HG02763 (cell line): ENCODE measurements at regions not wholly inside any gene's neighbourhood (a gene's known extent, or its start where the extent isn't known, plus 50 kb on each side); places are given as distances from the start of the nearest gene placed in this dataset.

Experiments
- ATAC-seq: cut with Tn5 transposase; IDR thresholded peaks from one replicate; pipeline ENCODE4 v1.9.1; 2021; ENCODE audit warnings: mild to moderate bottlenecking, moderate library complexity; ENCODE audit not compliant: unreplicated experiment

GRCh38 chr16:64475627-64476351, 646.1 kb downstream of the CDH11 start:
- ATAC-seq = no peak

GRCh38 chr16:64470916-64471315, 650.9 kb downstream of the CDH11 start:
- no peak for ATAC-seq

GRCh38 chr16:64469906-64470702, 651.8 kb downstream of the CDH11 start:
- no peak for ATAC-seq

- ATAC-seq = no peak
Observed at GRCh38 chr16:64469351-64469750, 652.5 kb downstream of the CDH11 start.

- ATAC-seq = no peak
Observed at GRCh38 chr16:64468515-64469090, 653.3 kb downstream of the CDH11 start.

GRCh38 chr16:64459821-64460220, 662.0 kb downstream of the CDH11 start:
- ATAC-seq = no peak

GRCh38 chr16:64459402-64459801, 662.5 kb downstream of the CDH11 start:
- no peak for ATAC-seq

- no peak for ATAC-seq
Observed at GRCh38 chr16:64455275-64455674, 666.6 kb downstream of the CDH11 start.

GRCh38 chr16:64453646-64454045, 668.2 kb downstream of the CDH11 start:
- ATAC-seq = no peak

GRCh38 chr16:64452446-64452845, 669.4 kb downstream of the CDH11 start:
- ATAC-seq = no peak

GRCh38 chr16:64450177-64450576, 671.7 kb downstream of the CDH11 start:
- ATAC-seq = no peak

GRCh38 chr16:64449506-64449905, 672.4 kb downstream of the CDH11 start:
- ATAC-seq = no peak

GRCh38 chr16:64445649-64446048, 676.2 kb downstream of the CDH11 start:
- ATAC-seq = no peak

- ATAC-seq = no peak
Observed at GRCh38 chr16:64445245-64445644, 676.6 kb downstream of the CDH11 start.

- ATAC-seq = no peak
Observed at GRCh38 chr16:64440421-64440831, 681.4 kb downstream of the CDH11 start.

- no peak for ATAC-seq
Observed at GRCh38 chr16:64440005-64440404, 681.9 kb downstream of the CDH11 start.

GRCh38 chr16:64437706-64438324, 684.0 kb downstream of the CDH11 start:
- ATAC-seq = no peak

GRCh38 chr16:64434526-64435069, 687.3 kb downstream of the CDH11 start:
- no peak for ATAC-seq

- no peak for ATAC-seq
Observed at GRCh38 chr16:64428463-64429113, 693.3 kb downstream of the CDH11 start.

GRCh38 chr16:64426131-64426666, 695.7 kb downstream of the CDH11 start:
- ATAC-seq = no peak
